Central memory CD8-positive, alpha-beta T cell (primary cell): ENCODE measurements at regions not wholly inside any gene's neighbourhood (a gene's known extent, or its start where the extent isn't known, plus 50 kb on each side); places are given as distances from the start of the nearest gene placed in this dataset.
"Not testable (repeated sequence)": the region's sequence is repeated elsewhere in the genome, so short reads cannot be mapped to it uniquely, and the experiment has no call there.

Source experiments
- ATAC-seq: fragments of 150-1000 bp; cut with Tn5 transposase; replicated peaks from 2 replicates; pipeline ENCODE4 v1.10.0; 2022; ENCODE audit warnings: mild to moderate bottlenecking, moderate FRiP score, moderate number of reproducible peaks; ENCODE audit not compliant: poor library complexity, severe bottlenecking; ENCODE audit errors: extremely low read depth
- DNase-seq, 2 donors: peaks; one replicate each; pipeline ENCODE4 v3.0.0; 2021; ENCODE audit warnings: low spot score in 2 of 2
- H3K27ac Mint-ChIP-seq: one replicate; pipeline ENCODE4 v1.8.0; 2022; ENCODE audit warnings: low read depth, mild to moderate bottlenecking, moderate library complexity, mixed read lengths
- H3K27me3 Mint-ChIP-seq: one replicate; pipeline ENCODE4 v1.8.0; 2022; ENCODE audit warnings: mixed read lengths
- H3K36me3 Mint-ChIP-seq: one replicate; pipeline ENCODE4 v1.8.0; 2022; ENCODE audit warnings: mild to moderate bottlenecking, moderate library complexity, mixed read lengths; ENCODE audit not compliant: insufficient read depth
- H3K4me1 Mint-ChIP-seq: one replicate; pipeline ENCODE4 v1.8.0; 2022; ENCODE audit warnings: mixed read lengths
- H3K4me3 Mint-ChIP-seq: one replicate; pipeline ENCODE4 v1.8.0; 2022; ENCODE audit warnings: mild to moderate bottlenecking, moderate library complexity, mixed read lengths
- H3K9me3 Mint-ChIP-seq: one replicate; pipeline ENCODE4 v1.8.0; 2022; ENCODE audit warnings: mixed read lengths

DNA sequence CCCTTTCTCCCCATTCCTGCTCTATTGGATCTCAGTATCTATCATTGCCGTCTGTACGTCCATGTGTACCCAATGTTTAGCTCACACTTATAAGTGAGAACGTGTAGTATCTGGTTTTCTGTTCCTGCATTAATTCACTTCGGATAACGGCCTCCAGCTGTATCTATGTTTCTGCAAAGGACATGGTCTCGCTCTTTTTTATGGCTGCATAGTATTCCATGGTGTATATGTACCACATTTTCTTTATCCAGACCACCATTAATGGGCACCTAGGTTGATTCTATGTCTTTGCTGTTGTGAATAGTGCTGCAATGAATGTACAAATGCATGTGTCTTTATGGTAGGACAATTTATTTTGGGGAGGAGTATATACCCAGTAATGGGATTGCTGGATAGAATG, 94.4 kb upstream of the MPP7 start:
- ATAC-seq (no peak), DNase-seq (no peak)
- H3K4me3 Mint-ChIP-seq, result no peak overlapping the region
- peaks cover 12% of the 10 kb centered on the region for H3K27me3 Mint-ChIP-seq
- H3K9me3 Mint-ChIP-seq, result no peaks in the 10 kb centered on the region
- peaks cover 7% of the 10 kb centered on the region for H3K4me1 Mint-ChIP-seq
- H3K27ac Mint-ChIP-seq, result no peak overlapping the region
- no peaks in the 10 kb centered on the region for H3K36me3 Mint-ChIP-seq

DNA sequence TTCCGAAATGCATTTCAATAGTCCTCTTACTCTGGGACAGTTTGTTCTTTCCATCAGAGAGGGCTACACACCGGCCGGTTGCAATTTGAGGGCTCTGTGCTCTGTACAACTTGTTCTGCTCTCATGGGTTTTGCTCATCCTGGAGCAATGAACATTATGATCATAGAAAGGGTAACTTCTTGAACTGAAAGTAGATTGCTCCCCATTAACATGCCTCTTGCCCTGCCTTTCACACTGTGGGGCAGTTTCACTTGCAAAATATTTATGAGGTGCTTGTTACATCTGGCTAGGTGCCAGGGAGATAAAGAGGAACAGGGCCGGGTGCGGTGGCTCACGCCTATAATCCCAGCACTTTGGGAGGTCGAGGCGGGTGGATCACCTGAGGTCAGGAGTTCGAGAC, 97.3 kb upstream of the MPP7 start:
- H3K4me1 Mint-ChIP-seq, result no peaks in the 10 kb centered on the region
- no peaks in the 10 kb centered on the region for H3K9me3 Mint-ChIP-seq
- DNase-seq (no peak), ATAC-seq (no peak)
- H3K36me3 Mint-ChIP-seq, result peaks cover 1% of the 10 kb centered on the region
- H3K27me3 Mint-ChIP-seq, result peaks cover 12% of the 10 kb centered on the region
- no peak overlapping the region for H3K4me3 Mint-ChIP-seq
- no peak overlapping the region for H3K27ac Mint-ChIP-seq

DNA sequence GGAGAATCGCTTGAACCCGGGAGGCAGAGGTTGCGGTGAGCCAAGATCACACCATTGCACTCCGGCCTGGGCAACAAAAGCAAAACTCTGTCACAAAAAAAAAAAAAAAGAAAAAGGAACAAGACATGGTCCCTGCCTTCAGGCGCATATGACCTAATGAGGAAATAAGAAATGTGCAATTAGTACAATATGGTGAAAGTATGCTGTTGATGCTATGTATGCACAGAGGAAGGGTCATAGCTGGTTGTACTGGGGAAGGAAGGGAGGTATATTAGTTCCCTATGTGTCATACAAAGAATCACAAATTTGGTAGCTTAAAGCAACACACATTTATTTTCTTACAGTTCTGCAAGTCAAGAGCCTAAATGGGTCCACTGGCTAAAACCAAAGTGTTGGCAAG, 97.8 kb upstream of the MPP7 start:
- H3K36me3 Mint-ChIP-seq, result peaks cover 1% of the 10 kb centered on the region
- peaks cover 12% of the 10 kb centered on the region for H3K27me3 Mint-ChIP-seq
- no peak overlapping the region for H3K4me3 Mint-ChIP-seq
- no peak overlapping the region for H3K27ac Mint-ChIP-seq
- peak; percentile 36 for ATAC-seq
- no peaks in the 10 kb centered on the region for H3K4me1 Mint-ChIP-seq
- no peaks in the 10 kb centered on the region for H3K9me3 Mint-ChIP-seq
- DNase-seq, result no peak

DNA sequence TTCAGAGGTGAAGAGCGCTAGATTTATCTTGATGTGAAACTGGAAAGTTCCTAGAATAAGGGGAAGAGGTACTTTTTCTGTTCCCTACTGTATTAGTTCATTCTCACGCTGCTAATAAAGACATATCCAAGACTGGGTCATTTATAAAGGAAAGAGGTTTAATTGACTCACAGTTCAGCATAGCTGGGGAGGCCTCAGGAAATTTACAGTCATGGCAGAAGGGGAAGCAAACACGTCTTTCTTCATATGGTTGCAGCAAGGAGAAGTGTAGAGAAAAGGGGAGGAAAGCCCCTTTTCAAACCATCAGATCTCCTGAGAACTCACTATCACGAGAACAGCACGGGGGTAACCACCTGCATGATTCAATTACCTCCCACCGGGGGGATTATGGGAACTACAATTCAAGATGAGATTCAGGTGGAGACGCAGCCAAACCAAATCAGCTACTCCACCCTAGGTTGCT, 99.8 kb upstream of the MPP7 start:
- DNase-seq, ATAC-seq, H3K4me1 Mint-ChIP-seq, H3K9me3 Mint-ChIP-seq, H3K27me3 Mint-ChIP-seq, H3K27ac Mint-ChIP-seq, H3K4me3 Mint-ChIP-seq, H3K36me3 Mint-ChIP-seq: not testable (repeated sequence)

DNA sequence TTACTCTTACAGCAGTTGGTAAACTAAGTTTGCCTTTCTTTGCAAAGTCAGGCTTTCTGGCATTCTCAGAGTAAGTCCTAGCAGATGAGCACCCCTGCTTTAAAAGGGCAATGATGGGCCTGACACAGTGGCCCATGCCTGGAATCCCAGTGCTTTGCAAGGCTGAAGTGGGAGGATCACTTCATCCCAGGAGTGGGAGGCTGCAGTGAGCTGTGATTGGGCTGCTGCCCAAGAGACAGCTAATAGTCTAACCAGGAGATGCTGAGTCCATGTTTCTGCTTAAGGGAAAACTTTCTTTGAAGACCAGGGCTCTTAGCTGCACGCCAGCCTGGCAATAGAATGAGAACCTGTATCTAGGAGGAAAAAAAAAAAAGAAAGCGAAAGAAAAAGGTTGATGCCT, 100.2 kb upstream of the MPP7 start:
- DNase-seq, result no peak
- ATAC-seq, result no peak
- H3K27me3 Mint-ChIP-seq, result peaks cover 3% of the 10 kb centered on the region
- H3K4me3 Mint-ChIP-seq, result no peak overlapping the region
- no peaks in the 10 kb centered on the region for H3K9me3 Mint-ChIP-seq
- peaks cover 1% of the 10 kb centered on the region for H3K36me3 Mint-ChIP-seq
- H3K27ac Mint-ChIP-seq, result no peak overlapping the region
- H3K4me1 Mint-ChIP-seq, result no peaks in the 10 kb centered on the region

DNA sequence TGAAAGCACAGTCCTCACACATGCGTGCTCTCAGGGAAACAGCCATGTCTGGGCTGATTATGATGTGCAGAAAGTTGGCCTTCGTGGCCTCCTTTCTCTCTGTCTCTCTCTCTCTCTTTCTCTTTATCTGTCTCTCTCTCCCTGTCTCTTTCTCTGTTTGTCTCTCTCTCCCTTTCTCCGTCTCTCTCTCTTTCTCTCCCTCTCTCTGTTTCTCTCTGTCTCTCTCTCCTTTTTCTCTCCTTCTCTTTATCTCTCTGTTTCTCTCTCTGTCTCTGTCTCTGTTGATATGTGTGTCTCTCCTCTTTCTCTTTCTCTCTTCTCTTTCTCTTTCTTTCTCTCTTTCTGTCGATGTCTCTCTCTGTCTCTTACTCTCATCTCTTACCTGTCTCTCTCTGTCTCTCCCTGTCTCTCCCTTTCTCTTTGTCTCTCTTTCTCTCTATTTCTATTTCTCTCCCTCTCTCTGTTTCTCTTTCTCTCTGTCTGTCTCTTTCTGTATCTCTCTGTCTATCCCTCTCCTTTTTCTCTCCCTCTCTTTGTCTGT, 105.4 kb upstream of the MPP7 start:
- H3K4me3 Mint-ChIP-seq, result no peak overlapping the region
- H3K27me3 Mint-ChIP-seq, result peaks cover 31% of the 10 kb centered on the region
- DNase-seq (no peak), ATAC-seq (no peak)
- no peak overlapping the region for H3K27ac Mint-ChIP-seq
- no peaks in the 10 kb centered on the region for H3K4me1 Mint-ChIP-seq
- no peaks in the 10 kb centered on the region for H3K9me3 Mint-ChIP-seq
- peaks cover 3% of the 10 kb centered on the region for H3K36me3 Mint-ChIP-seq

DNA sequence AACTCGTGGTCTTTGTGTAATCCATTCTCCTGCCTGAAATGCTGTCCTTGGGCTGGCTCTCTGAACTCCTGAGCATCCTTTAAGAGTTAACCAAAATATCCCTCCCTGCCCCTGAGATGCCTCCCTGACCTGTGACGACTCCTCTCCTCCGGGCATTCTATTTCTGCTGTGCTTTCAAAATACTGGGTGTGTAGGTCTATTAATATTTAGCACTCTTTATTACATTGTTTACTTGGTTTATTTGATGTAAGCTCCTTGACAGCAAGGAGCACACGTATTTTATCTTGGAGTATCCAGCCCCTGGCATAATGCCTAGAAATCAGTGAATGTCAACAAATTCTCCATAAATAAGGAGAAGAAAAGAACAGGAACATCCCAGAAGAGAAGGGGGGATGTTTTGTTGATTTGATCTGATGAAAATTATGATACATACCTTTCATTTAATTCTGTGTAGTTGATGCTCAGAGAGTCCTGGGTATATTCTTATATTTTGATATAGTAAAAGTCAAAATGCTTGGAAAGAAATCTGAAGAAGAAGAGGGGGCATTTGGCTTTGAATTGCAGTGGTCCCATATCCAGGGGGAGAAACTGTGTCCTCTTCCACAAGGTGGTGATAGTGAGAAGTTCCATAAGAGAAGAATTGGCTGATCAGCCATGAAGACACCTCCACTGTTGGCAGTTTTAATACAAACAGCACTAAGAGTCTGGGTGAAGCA, 107.7 kb upstream of the MPP7 start:
- H3K4me1 Mint-ChIP-seq, result no peaks in the 10 kb centered on the region
- ATAC-seq (no peak), DNase-seq (no peak)
- no peak overlapping the region for H3K4me3 Mint-ChIP-seq
- no peaks in the 10 kb centered on the region for H3K9me3 Mint-ChIP-seq
- peaks cover 43% of the 10 kb centered on the region for H3K27me3 Mint-ChIP-seq
- H3K36me3 Mint-ChIP-seq, result peaks cover 2% of the 10 kb centered on the region
- no peak overlapping the region for H3K27ac Mint-ChIP-seq

DNA sequence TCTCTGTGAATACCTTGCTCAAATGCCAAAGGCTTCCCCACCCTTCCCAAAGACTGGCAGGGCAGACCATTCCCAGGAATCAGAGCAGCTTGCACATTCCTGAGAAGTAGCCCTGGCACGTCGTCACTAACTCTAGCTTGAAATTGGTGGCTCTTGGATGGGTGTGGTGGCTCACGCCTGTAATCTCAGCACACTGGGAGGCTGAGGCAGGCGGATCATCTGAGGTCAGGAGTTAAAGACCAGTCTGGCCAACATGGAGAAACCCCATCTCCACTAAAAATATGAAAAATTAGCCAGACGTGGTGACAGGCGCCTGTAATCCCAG, 108.2 kb upstream of the MPP7 start:
- no peaks in the 10 kb centered on the region for H3K4me1 Mint-ChIP-seq
- H3K4me3 Mint-ChIP-seq, result no peak overlapping the region
- DNase-seq, result no peak
- H3K27ac Mint-ChIP-seq, result no peak overlapping the region
- H3K9me3 Mint-ChIP-seq, result no peaks in the 10 kb centered on the region
- ATAC-seq, result no peak
- H3K36me3 Mint-ChIP-seq, result peaks cover 2% of the 10 kb centered on the region
- peaks cover 49% of the 10 kb centered on the region for H3K27me3 Mint-ChIP-seq

DNA sequence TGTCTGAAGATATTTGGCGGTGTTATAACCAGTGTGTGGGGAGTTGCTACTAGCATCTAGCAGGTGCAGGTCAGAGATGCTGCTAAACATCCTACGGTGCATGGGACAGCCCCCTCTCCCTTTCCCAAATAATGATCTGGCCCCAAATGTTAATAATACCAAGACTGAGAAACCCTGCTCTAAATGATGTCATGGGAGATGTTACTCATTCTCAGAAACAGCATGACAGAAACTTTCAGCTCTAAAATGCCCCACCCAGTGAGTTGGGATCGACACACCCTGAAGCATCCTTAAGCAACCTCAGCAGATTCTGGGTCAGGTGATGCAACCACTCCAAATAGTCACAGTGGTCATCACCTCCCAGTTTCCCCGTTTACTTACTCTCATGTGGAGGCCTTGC, 108.8 kb upstream of the MPP7 start:
- Mint-ChIP-seq H3K4me3 (no peak overlapping the region), H3K27me3 (peaks cover 54% of the 10 kb centered on the region), H3K4me1 (no peaks in the 10 kb centered on the region), H3K36me3 (peaks cover 2% of the 10 kb centered on the region), H3K27ac (no peak overlapping the region), H3K9me3 (no peaks in the 10 kb centered on the region)
- ATAC-seq (no peak), DNase-seq (no peak)

DNA sequence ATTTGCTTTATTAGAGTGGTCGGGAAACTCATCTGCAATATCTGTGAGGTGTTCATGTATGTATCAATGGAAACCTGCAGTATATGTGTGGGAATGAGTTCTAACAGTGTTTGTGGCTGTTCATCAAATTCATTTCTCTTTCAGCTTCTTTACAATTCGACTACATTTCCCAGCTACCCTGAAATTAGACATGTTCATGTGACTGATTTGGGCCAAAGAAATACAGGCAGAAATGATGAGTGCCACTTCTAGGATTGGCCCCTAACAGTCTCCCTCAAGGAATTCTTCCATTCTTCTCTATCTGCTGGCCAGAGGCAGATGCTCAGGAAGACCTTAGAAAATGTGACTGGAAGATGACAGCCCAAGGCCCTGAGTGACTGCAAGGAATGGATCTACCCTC, 114.8 kb upstream of the WAC start:
- DNase-seq (no peak), ATAC-seq (no peak)
- no peaks in the 10 kb centered on the region for H3K9me3 Mint-ChIP-seq
- H3K27ac Mint-ChIP-seq, result no peak overlapping the region
- no peaks in the 10 kb centered on the region for H3K4me1 Mint-ChIP-seq
- no peak overlapping the region for H3K4me3 Mint-ChIP-seq
- H3K27me3 Mint-ChIP-seq, result peaks cover 52% of the 10 kb centered on the region
- H3K36me3 Mint-ChIP-seq, result no peaks in the 10 kb centered on the region

DNA sequence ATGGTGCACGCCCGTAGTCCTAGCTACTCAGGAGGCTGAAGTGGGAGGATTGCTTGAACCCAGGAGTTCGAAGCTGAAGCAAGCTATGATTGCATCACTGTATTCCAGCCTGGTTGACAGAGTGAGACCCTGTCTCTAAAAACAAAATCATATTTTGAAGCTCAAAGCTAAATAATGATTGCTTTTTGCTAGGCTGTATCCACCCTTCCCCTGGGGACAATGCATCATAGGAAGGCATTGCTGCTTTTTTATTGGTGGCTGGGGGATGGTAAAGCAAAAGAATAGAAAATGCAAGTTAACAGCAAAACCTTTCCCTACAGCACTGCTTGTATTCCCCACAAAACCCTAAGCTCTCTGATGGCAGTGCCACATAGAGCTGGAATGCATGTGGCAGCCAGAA, 107.5 kb upstream of the WAC start:
- Mint-ChIP-seq H3K4me1 (no peaks in the 10 kb centered on the region), H3K36me3 (no peaks in the 10 kb centered on the region), H3K9me3 (no peaks in the 10 kb centered on the region), H3K27me3 (peaks cover 22% of the 10 kb centered on the region), H3K27ac (no peak overlapping the region), H3K4me3 (no peak overlapping the region)
- DNase-seq (no peak), ATAC-seq (no peak)

DNA sequence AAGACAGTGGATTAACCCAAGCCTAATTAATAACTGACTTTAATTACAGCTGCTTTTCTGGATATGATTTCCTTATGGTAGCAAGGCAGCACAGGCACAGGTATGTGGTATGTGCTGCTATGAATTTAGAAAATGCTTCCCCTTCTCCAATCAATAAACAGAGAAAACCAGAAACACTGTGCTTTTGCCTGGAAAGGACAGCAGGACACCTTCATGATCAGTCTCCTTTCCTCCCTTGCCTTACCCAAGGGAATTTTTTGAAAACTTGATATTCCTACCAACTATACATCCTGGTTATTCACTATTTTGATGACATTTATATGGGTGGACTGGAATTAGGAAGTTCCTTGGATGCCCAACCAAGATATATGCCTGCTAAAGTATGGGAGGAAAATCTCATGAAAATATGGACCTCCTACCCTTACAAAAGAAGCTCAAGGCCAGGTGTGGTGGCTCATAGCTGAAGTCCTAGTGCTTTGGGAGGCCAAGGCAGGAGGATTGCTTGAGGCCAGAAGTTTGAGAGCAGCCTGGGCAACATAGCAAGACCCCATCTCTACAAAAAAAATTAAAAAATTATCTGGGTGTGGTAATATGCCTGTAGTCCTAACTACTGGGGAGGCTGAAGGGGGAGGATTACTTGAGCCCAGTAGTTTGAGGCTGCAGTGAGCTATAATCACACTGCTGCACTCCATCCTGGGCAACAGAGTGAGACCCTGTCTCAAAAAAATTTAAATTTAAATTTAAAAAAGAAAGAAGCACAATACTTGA, 106.3 kb upstream of the WAC start:
- Mint-ChIP-seq H3K27ac (no peak overlapping the region), H3K9me3 (no peaks in the 10 kb centered on the region), H3K4me1 (no peaks in the 10 kb centered on the region), H3K4me3 (no peak overlapping the region), H3K36me3 (no peaks in the 10 kb centered on the region), H3K27me3 (peaks cover 20% of the 10 kb centered on the region)
- ATAC-seq (no peak), DNase-seq (no peak)

DNA sequence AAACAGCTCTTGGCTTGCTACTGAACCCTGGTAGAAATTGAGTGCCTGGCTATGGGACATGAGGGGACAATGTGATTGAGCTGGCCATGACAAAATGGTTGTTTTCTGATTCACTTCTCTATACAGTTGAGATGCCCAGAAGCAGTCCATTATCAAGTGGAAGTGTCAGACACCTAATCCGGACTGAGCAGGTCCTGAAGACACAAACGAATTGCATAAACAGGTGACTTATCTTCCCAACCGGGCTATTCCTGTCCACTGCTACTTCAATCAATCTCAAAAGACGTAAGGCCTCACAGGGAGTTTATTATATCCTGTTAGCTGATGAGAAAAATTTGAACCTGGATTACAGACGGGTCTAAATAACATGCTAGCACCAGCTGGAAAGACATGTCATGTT, 105.5 kb upstream of the WAC start:
- DNase-seq (no peak), ATAC-seq (no peak)
- Mint-ChIP-seq H3K4me3 (no peak overlapping the region), H3K27me3 (peaks cover 20% of the 10 kb centered on the region), H3K27ac (no peak overlapping the region), H3K36me3 (no peaks in the 10 kb centered on the region), H3K4me1 (peaks cover 6% of the 10 kb centered on the region), H3K9me3 (no peaks in the 10 kb centered on the region)
